ENCODE measurements at regions not wholly inside any gene's neighbourhood (a gene's known extent, or its start where the extent isn't known, plus 50 kb on each side); places are given as distances from the start of the nearest gene placed in this dataset.

DNA sequence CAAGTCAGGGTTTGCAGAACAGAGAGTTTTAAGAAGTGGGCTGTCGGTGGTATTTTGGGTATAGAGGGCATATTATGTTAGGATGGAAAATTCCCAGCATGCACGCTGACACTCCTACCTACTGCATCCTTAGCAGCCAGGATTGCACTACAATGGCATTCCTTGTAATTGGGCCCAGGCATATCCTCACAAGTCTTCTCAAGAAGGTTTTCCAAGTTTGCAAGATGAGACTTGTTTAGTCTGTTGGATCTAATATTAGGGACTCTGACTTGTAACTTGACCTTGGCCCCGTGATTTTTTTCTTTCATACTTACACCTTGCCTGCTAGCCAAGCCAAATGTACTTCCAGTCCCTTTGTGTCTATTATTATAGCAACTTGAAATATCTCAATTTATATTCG lies 335.7 kb upstream of the HTR2A start:
- peaks cover 30% of the 10 kb centered on the region for H3K9me3 Mint-ChIP-seq
- H3K27me3 Mint-ChIP-seq (ENCODE audit: low read depth, poor library complexity) = no peaks in the 10 kb centered on the region
- H3K27ac Mint-ChIP-seq = no peak overlapping the region
- peaks cover 8% of the 10 kb centered on the region for H3K36me3 Mint-ChIP-seq (ENCODE audit: low read depth)
- no peaks in the 10 kb centered on the region for H3K4me1 Mint-ChIP-seq
- DNase-seq = no peak
- TF ChIP-seq, protein P1, sequence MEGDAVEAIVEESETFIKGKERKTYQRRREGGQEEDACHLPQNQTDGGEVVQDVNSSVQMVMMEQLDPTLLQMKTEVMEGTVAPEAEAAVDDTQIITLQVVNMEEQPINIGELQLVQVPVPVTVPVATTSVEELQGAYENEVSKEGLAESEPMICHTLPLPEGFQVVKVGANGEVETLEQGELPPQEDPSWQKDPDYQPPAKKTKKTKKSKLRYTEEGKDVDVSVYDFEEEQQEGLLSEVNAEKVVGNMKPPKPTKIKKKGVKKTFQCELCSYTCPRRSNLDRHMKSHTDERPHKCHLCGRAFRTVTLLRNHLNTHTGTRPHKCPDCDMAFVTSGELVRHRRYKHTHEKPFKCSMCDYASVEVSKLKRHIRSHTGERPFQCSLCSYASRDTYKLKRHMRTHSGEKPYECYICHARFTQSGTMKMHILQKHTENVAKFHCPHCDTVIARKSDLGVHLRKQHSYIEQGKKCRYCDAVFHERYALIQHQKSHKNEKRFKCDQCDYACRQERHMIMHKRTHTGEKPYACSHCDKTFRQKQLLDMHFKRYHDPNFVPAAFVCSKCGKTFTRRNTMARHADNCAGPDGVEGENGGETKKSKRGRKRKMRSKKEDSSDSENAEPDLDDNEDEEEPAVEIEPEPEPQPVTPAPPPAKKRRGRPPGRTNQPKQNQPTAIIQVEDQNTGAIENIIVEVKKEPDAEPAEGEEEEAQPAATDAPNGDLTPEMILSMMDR (IDR thresholded peaks at IDR 0.05) = no peak
- H3K4me3 Mint-ChIP-seq = no peak overlapping the region

DNA sequence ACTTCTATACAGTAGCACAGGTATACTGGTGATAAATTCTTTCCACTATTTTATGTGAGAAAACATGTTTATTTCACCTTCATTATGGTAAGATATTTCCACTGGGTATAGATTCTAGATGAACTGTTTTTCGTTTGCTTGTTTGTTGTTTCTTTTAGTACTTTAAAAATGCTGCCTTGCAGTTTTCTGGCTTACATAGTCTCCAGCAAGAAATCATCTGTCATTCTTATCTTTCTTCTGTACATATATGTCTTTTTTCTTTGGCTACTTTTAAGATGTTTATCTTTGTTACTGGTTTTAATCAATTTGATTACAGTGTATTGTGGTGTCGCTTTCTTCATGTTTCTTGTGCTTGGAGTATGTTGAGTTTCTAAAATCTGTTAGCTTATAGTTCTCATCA lies 333.3 kb upstream of the HTR2A start:
- H3K27me3 Mint-ChIP-seq (ENCODE audit: low read depth, poor library complexity) = no peaks in the 10 kb centered on the region
- H3K27ac Mint-ChIP-seq = no peak overlapping the region
- no peaks in the 10 kb centered on the region for H3K4me1 Mint-ChIP-seq
- TF ChIP-seq, protein P1 (IDR thresholded peaks at IDR 0.05) = no peak
- peaks cover 37% of the 10 kb centered on the region for H3K9me3 Mint-ChIP-seq
- peaks cover 8% of the 10 kb centered on the region for H3K36me3 Mint-ChIP-seq (ENCODE audit: low read depth)
- H3K4me3 Mint-ChIP-seq = no peak overlapping the region
- DNase-seq = no peak

DNA sequence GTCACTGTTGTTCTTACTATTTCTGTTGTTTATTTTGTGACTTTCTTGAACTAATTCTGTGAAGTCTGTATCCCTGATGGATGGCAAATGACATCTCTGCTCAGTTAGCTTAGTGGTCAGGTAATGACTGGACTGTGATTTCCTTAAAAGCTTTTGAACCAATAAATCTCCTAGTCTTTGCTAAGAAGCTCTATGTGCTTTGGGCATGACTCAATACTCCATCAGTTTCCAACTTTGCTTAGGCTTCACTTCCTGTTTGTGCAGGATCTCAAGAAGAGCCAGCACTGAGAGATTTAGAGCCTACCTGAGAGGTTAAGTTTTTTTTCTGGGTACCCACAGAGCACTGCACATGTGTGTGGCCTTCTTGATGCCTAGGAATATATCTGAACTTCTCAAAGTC lies 329.7 kb upstream of the HTR2A start:
- Mint-ChIP-seq H3K4me3 (no peak overlapping the region), H3K36me3 (ENCODE audit: low read depth) (peaks cover 8% of the 10 kb centered on the region), H3K27me3 (ENCODE audit: low read depth, poor library complexity) (no peaks in the 10 kb centered on the region), H3K4me1 (no peaks in the 10 kb centered on the region), H3K27ac (no peak overlapping the region), H3K9me3 (peaks cover 31% of the 10 kb centered on the region)
- DNase-seq = no peak
- TF ChIP-seq, protein P1 (IDR thresholded peaks at IDR 0.05) = no peak

DNA sequence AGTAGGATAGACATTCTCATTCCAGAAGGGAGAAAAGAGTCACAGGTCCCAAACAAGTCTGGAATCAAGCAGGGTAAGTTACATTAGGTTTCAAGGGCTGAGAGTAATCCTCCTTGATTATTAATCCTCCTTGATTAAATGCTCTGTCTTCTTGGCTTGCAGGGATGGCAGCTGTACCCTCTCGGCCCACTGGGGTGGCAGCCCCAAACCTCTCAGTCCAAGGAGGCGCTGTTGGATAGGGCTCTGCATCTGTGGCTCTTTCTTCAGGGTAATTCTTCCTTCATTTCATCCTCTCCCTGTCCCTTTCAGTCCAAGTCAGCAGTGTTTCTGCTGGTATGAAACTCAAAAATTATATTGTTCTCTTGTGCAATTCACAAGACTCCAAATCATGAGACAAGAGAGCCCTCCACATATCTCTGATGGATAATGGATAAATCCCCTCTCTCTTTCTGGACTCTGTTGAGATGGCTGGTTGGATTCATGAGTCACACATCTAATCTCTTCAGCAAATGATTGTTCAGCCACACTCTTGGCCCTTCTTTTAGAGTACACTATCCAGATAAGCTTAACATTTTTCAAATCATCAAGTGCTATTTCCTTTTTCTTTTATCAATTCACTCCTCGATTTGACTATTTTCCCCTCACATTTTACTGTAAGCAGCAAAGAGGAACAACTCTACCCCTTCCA lies 323.7 kb upstream of the HTR2A start:
- Mint-ChIP-seq H3K27me3 (ENCODE audit: low read depth, poor library complexity) (peaks cover 2% of the 10 kb centered on the region), H3K36me3 (ENCODE audit: low read depth) (no peaks in the 10 kb centered on the region), H3K4me1 (no peaks in the 10 kb centered on the region), H3K27ac (peak overlapping the region; percentile 33), H3K9me3 (peaks cover 3% of the 10 kb centered on the region), H3K4me3 (no peak overlapping the region)
- DNase-seq = no peak
- TF ChIP-seq, protein P1 (IDR thresholded peaks at IDR 0.05) = no peak

DNA sequence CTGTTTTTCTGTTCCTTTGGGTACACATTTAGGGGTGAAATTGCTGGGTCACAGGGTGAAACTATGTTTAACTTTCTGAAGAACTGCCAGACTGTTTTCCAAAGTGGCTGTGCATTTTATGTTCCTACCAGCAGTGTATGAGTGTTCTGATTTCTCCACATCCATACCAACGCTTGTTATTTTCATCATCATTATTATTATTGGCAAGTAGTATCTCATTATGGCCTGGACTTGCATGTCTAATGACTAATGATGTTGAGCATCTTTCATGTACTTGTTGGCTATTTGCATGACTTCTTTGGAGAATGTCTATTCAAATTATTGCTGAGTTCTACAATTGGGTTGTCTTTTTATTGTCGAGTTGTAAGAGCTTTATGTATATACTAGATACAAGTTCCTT lies 321.8 kb upstream of the HTR2A start:
- H3K9me3 Mint-ChIP-seq = peaks cover 3% of the 10 kb centered on the region
- peaks cover 2% of the 10 kb centered on the region for H3K27me3 Mint-ChIP-seq (ENCODE audit: low read depth, poor library complexity)
- H3K27ac Mint-ChIP-seq = no peak overlapping the region
- no peaks in the 10 kb centered on the region for H3K36me3 Mint-ChIP-seq (ENCODE audit: low read depth)
- no peak for DNase-seq
- H3K4me1 Mint-ChIP-seq = no peaks in the 10 kb centered on the region
- H3K4me3 Mint-ChIP-seq = no peak overlapping the region
- TF ChIP-seq, protein P1 (IDR thresholded peaks at IDR 0.05) = no peak

DNA sequence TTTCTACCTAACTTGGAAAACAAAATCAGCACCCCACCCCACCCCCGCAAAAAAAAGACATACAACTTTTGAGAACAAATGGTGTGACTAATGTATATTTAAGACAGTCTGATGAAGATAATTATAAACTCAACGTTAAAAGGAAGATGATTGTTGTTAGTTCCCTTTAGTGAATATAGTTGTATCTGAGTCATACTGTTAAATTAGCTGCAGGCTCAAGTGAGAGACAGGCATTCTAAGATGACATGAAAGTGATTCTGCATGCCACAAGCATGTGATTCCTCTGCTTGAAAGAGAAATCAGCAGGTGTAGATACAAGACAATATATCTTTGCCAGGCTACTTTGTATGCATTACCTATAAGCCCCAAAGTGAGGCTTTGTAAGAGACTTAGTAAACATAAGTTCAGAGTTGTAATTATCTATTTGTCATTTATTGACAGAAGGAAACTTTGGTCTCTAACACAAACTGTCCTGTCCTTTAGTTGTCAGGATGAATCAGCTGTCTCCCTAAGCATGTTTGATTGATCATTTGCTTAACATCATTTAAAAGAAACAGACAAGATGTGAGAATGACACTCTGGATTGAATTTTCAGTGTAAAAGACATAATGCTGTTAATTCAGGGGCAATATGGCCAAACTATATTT lies 319.4 kb upstream of the HTR2A start:
- H3K27me3 Mint-ChIP-seq (ENCODE audit: low read depth, poor library complexity) = peaks cover 2% of the 10 kb centered on the region
- peaks cover 3% of the 10 kb centered on the region for H3K4me1 Mint-ChIP-seq

More for the DNA sequence above, 319.4 kb upstream of the HTR2A start:
- no peak overlapping the region for H3K27ac Mint-ChIP-seq
- TF ChIP-seq, protein P1 (IDR thresholded peaks at IDR 0.05) = no peak
- peaks cover 3% of the 10 kb centered on the region for H3K9me3 Mint-ChIP-seq
- no peaks in the 10 kb centered on the region for H3K36me3 Mint-ChIP-seq (ENCODE audit: low read depth)
- no peak for DNase-seq
- no peak overlapping the region for H3K4me3 Mint-ChIP-seq

Measured in nephron progenitor cell (in vitro differentiated cells).